Adrenal gland (tissue), 5 donors: ENCODE measurements at regions not wholly inside any gene's neighbourhood (a gene's known extent, or its start where the extent isn't known, plus 50 kb on each side); places are given as distances from the start of the nearest gene placed in this dataset.

ENCODE experiments used
- POLR2A ChIP-seq, 2 donors: fragments of 450-650 bp; IDR thresholded peaks; one replicate each; pipeline ENCODE4 v1.6.1; 2017; ENCODE audit warnings: antibody characterized with exemption in 2 of 2, mild to moderate bottlenecking in 2 of 2, moderate library complexity in 1 of 2
- TF ChIP-seq, protein P1 (sequence below), 6 experiments: fragments of 450-650 bp in 4 of 6; fragments of 200-600 bp in 2 of 6; sonication (generic) in 1 of 6; IDR thresholded peaks; 1 replicate in 5 of 6; 2 replicates in 1 of 6; pipeline versions ENCODE4 v1.5.1 to v1.8.0; 2016 to 2021; ENCODE audit warnings: antibody characterized with exemption in 6 of 6, mild to moderate bottlenecking in 2 of 6, moderate library complexity in 1 of 6
- donor health status: DM: no; HTN: no; CAD: no.

DNA sequence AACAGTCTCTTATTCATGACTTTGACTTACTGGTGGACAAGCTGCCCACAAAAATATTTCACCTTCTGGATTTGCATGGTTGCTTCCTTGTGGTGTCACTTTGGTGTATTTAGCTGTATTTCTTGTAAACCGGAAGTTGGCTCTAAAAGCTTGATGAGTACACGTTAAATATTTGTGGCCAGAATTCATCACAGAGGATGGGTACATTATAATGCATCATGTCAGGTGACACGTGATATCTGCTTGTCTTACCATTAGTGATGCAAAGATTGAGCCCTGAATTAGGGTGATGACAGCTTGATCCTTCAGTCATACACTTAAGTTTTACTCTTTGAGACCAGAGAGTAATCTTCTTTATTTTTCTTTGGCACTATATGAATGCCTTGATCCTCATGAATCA lies 188.3 kb upstream of the RPS6KA3 start:
- TF ChIP-seq, protein P1, sequence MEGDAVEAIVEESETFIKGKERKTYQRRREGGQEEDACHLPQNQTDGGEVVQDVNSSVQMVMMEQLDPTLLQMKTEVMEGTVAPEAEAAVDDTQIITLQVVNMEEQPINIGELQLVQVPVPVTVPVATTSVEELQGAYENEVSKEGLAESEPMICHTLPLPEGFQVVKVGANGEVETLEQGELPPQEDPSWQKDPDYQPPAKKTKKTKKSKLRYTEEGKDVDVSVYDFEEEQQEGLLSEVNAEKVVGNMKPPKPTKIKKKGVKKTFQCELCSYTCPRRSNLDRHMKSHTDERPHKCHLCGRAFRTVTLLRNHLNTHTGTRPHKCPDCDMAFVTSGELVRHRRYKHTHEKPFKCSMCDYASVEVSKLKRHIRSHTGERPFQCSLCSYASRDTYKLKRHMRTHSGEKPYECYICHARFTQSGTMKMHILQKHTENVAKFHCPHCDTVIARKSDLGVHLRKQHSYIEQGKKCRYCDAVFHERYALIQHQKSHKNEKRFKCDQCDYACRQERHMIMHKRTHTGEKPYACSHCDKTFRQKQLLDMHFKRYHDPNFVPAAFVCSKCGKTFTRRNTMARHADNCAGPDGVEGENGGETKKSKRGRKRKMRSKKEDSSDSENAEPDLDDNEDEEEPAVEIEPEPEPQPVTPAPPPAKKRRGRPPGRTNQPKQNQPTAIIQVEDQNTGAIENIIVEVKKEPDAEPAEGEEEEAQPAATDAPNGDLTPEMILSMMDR (IDR thresholded peaks at IDR 0.05): no peak
- TF ChIP-seq POLR2A (IDR thresholded peaks at IDR 0.05): no peak
